ENCODE measurements at regions not wholly inside any gene's neighbourhood (a gene's known extent, or its start where the extent isn't known, plus 50 kb on each side); places are given as distances from the start of the nearest gene placed in this dataset.
A peak's percentile ranks its signal among the peaks of the same experiment; 100 is the strongest.

- Histone ChIP-seq H3K4me3 (replicated peaks in 1 of 3; ENCODE audit: low read depth in 2 of 3, low read length in 3 of 3) (no peak overlapping the region), H3K79me2 (ENCODE audit: insufficient read depth, low read length) (no peaks in the 10 kb centered on the region), H3K4me2 (replicated peaks; ENCODE audit: extremely low read depth, low read length, poor library complexity, severe bottlenecking) (no peak overlapping the region), H3K27me3 (ENCODE audit: control insufficient read depth in 2 of 2, insufficient read depth in 2 of 2, low read length in 2 of 2) (no peaks in the 10 kb centered on the region), H3K36me3 (replicated peaks in 1 of 2; ENCODE audit: control insufficient read depth in 1 of 2, insufficient read depth in 2 of 2, low read length in 2 of 2) (no peaks in the 10 kb centered on the region), H3K4me1 (ENCODE audit: control insufficient read depth in 1 of 2, insufficient read depth in 2 of 2, low read length in 2 of 2) (no peaks in the 10 kb centered on the region), H3K9me3 (replicated peaks in 1 of 2; ENCODE audit: control insufficient read depth in 1 of 2, insufficient read depth in 1 of 2, low read length in 2 of 2) (no peaks in the 10 kb centered on the region), H2AFZ (ENCODE audit: insufficient read depth, low read depth, low read length, poor library complexity, severe bottlenecking) (no peak overlapping the region), H4K20me1 (ENCODE audit: insufficient read depth, low read length) (no peaks in the 10 kb centered on the region), H3K9ac (ENCODE audit: insufficient read depth, low read length, poor library complexity, severe bottlenecking) (no peak overlapping the region), H3K27ac (ENCODE audit: low read depth in 1 of 2, low read length in 2 of 2) (no peak overlapping the region)
- no CpG with 5 or more reads among the region's 4 CpGs for WGBS (ENCODE audit: insufficient coverage)
- H3K9me3 Mint-ChIP-seq: peaks cover 0 to 2% (median 2%) of the 10 kb centered on the region in 7 donors
- DNase-seq: no peak
- no peak overlapping the region for H3K27ac Mint-ChIP-seq
- intact Hi-C loops (cut with micrococcal nuclease): no loop called here
- peaks cover 2 to 5% (median 4%) of the 10 kb centered on the region in 3 donors for H3K27me3 Mint-ChIP-seq (ENCODE audit: low read depth in 3 of 3)
- no peaks in the 10 kb centered on the region for H3K4me1 Mint-ChIP-seq
- no peaks in the 10 kb centered on the region for H3K36me3 Mint-ChIP-seq
- no peak overlapping the region for H3K4me3 Mint-ChIP-seq
- TF ChIP-seq CTCF (IDR thresholded peaks at IDR 0.05): no peak
These were observed 111.5 kb upstream of the OSMR start for GRCh38 chr5:38734353-38734752.

- Mint-ChIP-seq H3K36me3 (no peaks in the 10 kb centered on the region), H3K27me3 (ENCODE audit: low read depth in 3 of 3) (peaks cover 2 to 5% (median 4%) of the 10 kb centered on the region in 3 donors), H3K4me3 (no peak overlapping the region), H3K9me3 (peaks cover 0 to 2% (median 2%) of the 10 kb centered on the region in 7 donors), H3K4me1 (no peaks in the 10 kb centered on the region), H3K27ac (peak overlapping the region in 1 of 7 donors; percentile 4)
- H3K9me3 ChIP-seq (replicated peaks in 1 of 2; ENCODE audit: control insufficient read depth in 1 of 2, insufficient read depth in 1 of 2, low read length in 2 of 2): no peaks in the 10 kb centered on the region
- no peak for TF ChIP-seq CTCF (IDR thresholded peaks at IDR 0.05)
- no peak overlapping the region for H2AFZ ChIP-seq (ENCODE audit: insufficient read depth, low read depth, low read length, poor library complexity, severe bottlenecking)
- H3K4me2 ChIP-seq (replicated peaks; ENCODE audit: extremely low read depth, low read length, poor library complexity, severe bottlenecking): no peak overlapping the region
- no peaks in the 10 kb centered on the region for H3K27me3 ChIP-seq (ENCODE audit: control insufficient read depth in 2 of 2, insufficient read depth in 2 of 2, low read length in 2 of 2)
- H3K9ac ChIP-seq (ENCODE audit: insufficient read depth, low read length, poor library complexity, severe bottlenecking): no peak overlapping the region
- H3K4me3 ChIP-seq (replicated peaks in 1 of 3; ENCODE audit: low read depth in 2 of 3, low read length in 3 of 3): no peak overlapping the region
- no peak for DNase-seq
- no peaks in the 10 kb centered on the region for H3K79me2 ChIP-seq (ENCODE audit: insufficient read depth, low read length)
- 0% methylated on average over 1 of the region's 2 CpGs for WGBS (ENCODE audit: insufficient coverage)
- H4K20me1 ChIP-seq (ENCODE audit: insufficient read depth, low read length): no peaks in the 10 kb centered on the region
- intact Hi-C loops (cut with micrococcal nuclease): no loop called here
- no peaks in the 10 kb centered on the region for H3K36me3 ChIP-seq (replicated peaks in 1 of 2; ENCODE audit: control insufficient read depth in 1 of 2, insufficient read depth in 2 of 2, low read length in 2 of 2)
- no peak overlapping the region for H3K27ac ChIP-seq (ENCODE audit: low read depth in 1 of 2, low read length in 2 of 2)
- no peaks in the 10 kb centered on the region for H3K4me1 ChIP-seq (ENCODE audit: control insufficient read depth in 1 of 2, insufficient read depth in 2 of 2, low read length in 2 of 2)
These were observed 109.7 kb upstream of the OSMR start for GRCh38 chr5:38736089-38736488.

Measured in CD14-positive monocyte (primary cell).